Panc1 (cell line): ENCODE measurements at regions not wholly inside any gene's neighbourhood (a gene's known extent, or its start where the extent isn't known, plus 50 kb on each side); places are given as distances from the start of the nearest gene placed in this dataset.

Source experiments
- ATAC-seq: fragments of 200-7000 bp; cut with Tn5 transposase; 2 replicates; pipeline ENCODE4 v1.9.1; 2020; ENCODE audit warnings: mild to moderate bottlenecking, moderate library complexity
- BruUV-seq: library from RNA; stranded (reverse); fragments of 400-500 nt; replicated peaks from 2 replicates; lab custom pipeline; 2021; lab: Mats Ljungman, UMichigan
- CTCF ChIA-PET: fragments of 300-600 bp; sonication (Branson Sonifier 250); formaldehyde crosslinking; loops from one replicate; lab custom pipeline; 2022; ENCODE audit warnings: antibody characterized with exemption; lab: Charles Lee
- POLR2A ChIA-PET: fragments of 300-600 bp; sonication (Branson Sonifier 250); formaldehyde crosslinking; loops from one replicate; lab custom pipeline; 2022; ENCODE audit warnings: antibody characterized with exemption; lab: Charles Lee
- DNase-seq: peaks from one replicate; pipeline ENCODE4 v3.0.0-alpha.2; 2010; ENCODE audit warnings: low read depth, low spot score
- H3K27ac ChIP-seq: 2 replicates; pipeline ENCODE4 v1.5.1; 2011; ENCODE audit warnings: mild to moderate bottlenecking, low read length, inconsistent platforms
- H3K27me3 ChIP-seq: fragments of 200-500 bp; sonication (Bioruptor generic); 2 replicates; pipeline ENCODE4 v1.6.0; 2014; ENCODE audit warnings: low read length, inconsistent platforms; ENCODE audit not compliant: control insufficient read depth, insufficient read depth
- H3K36me3 ChIP-seq: fragments of 200-500 bp; sonication (Bioruptor generic); 2 replicates; pipeline ENCODE4 v1.5.1; 2014; ENCODE audit warnings: inconsistent platforms, mild to moderate bottlenecking, low read length, moderate library complexity; ENCODE audit not compliant: control insufficient read depth, insufficient read depth
- H3K4me1 ChIP-seq: 2 replicates; pipeline ENCODE4 v1.5.1; 2011; ENCODE audit warnings: inconsistent platforms, mild to moderate bottlenecking, low read length, moderate library complexity; ENCODE audit not compliant: control insufficient read depth, insufficient read depth
- H3K4me3 ChIP-seq, 2 experiments: 2 replicates each; pipeline ENCODE4 v1.5.1; 2011 to 2012; ENCODE audit warnings: low read depth in 2 of 2, low read length in 2 of 2, mild to moderate bottlenecking in 2 of 2, inconsistent platforms in 1 of 2, moderate library complexity in 1 of 2
- H3K9me3 ChIP-seq: fragments of 200-500 bp; sonication (Bioruptor generic); 2 replicates; pipeline ENCODE4 v1.5.1; 2014; ENCODE audit warnings: low read depth, mild to moderate bottlenecking, inconsistent platforms, low read length, moderate library complexity; ENCODE audit not compliant: control insufficient read depth, insufficient read depth
- CTCF ChIP-seq: fragments of 450-650 bp; IDR thresholded peaks from 2 replicates; pipeline ENCODE4 v1.5.1; 2017; ENCODE audit warnings: mild to moderate bottlenecking
- POLR2AphosphoS5 ChIP-seq: IDR thresholded peaks from 2 replicates; pipeline ENCODE4 v1.6.1; 2012; ENCODE audit warnings: mild to moderate bottlenecking, low read depth, low read length, moderate library complexity
- REST ChIP-seq, 2 experiments: IDR thresholded peaks; 2 replicates each; pipeline ENCODE4 v1.6.1; 2011 to 2012; ENCODE audit warnings: low read depth in 2 of 2, control low read depth in 1 of 2, low read length in 1 of 2, mild to moderate bottlenecking in 1 of 2, moderate library complexity in 1 of 2; ENCODE audit not compliant: insufficient read depth in 1 of 2
- SIN3A ChIP-seq: IDR thresholded peaks from 2 replicates; pipeline ENCODE4 v1.6.1; 2012; ENCODE audit warnings: low read depth, mild to moderate bottlenecking, low read length, moderate library complexity, borderline replicate concordance; ENCODE audit not compliant: insufficient read depth
- TCF7L2 ChIP-seq: IDR thresholded peaks from 2 replicates; pipeline ENCODE4 v1.6.1; 2011; ENCODE audit warnings: mild to moderate bottlenecking, low read depth, low read length, inconsistent platforms
- in situ Hi-C: cut with HindIII; loops from 2 replicates; pipeline ENCODE4 v1.10.0; 2016; ENCODE audit warnings: low sequenced_read_pairs, low pct_unique_long_range_greater_than_20kb
- intact Hi-C: fragments of 100-400 bp; cut with micrococcal nuclease; formaldehyde crosslinking; loops from one replicate; pipeline ENCODE4 v1.10.0; 2022; ENCODE audit not compliant: unreplicated experiment

- Histone ChIP-seq H3K4me1 (no peaks in the 10 kb centered on the region), H3K27ac (no peak overlapping the region), H3K9me3 (no peaks in the 10 kb centered on the region), H3K36me3 (no peaks in the 10 kb centered on the region), H3K4me3 (no peak overlapping the region), H3K27me3 (no peaks in the 10 kb centered on the region)
- BruUV-seq, result no TSS peak
- intact Hi-C loops (no loop called here), in situ Hi-C loops (no loop called here)
- DNase-seq (no peak), ATAC-seq (no peak)
- CTCF ChIA-PET, result no interaction called here
- TF ChIP-seq REST (IDR thresholded peaks at IDR 0.05; ENCODE audit: insufficient read depth in 1 of 2, low read depth in 2 of 2, low read length in 1 of 2) (no peak), SIN3A (no peak), CTCF (no peak), TCF7L2 (no peak), POLR2AphosphoS5 (no peak)
- POLR2A ChIA-PET, result no interaction called here
Observed at GRCh38 chr1:60665311-60665710, 417.1 kb upstream of the NFIA start.

DNA sequence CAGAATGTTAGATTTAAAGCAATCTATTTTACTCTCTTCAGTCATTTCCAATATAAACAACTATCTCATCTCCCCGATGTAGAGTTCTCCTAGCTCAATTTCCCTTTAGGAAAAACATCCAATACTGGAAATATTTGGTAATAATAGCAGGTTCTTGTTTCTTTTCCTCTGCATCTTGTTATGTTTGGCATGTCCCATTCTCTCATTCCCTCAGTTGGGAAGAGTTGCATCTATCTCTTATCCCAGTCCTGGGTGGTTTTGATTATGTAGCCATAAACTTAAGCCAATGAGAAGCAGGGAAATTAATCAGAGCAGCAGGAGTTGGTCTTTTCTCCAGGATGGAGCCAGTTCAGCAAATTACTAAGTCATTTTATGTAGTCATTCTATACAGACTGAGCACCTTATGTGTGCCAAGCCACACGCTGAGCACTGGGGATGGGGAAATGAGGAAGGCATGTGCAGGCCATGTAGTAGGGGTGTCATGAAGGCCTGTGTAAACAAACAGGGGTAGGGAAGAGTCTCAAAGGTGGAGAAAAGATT is 418.2 kb upstream of the NFIA start:
- no peak for ATAC-seq

More for the DNA sequence above, 418.2 kb upstream of the NFIA start:
- no peak for TF ChIP-seq SIN3A
- no peak for TF ChIP-seq CTCF
- no peak for TF ChIP-seq REST (IDR thresholded peaks at IDR 0.05; ENCODE audit: insufficient read depth in 1 of 2, low read depth in 2 of 2, low read length in 1 of 2)
- TF ChIP-seq POLR2AphosphoS5, result no peak
- no peak for TF ChIP-seq TCF7L2
- intact Hi-C loops (no loop called here), in situ Hi-C loops (no loop called here)
- Histone ChIP-seq H3K27ac (no peak overlapping the region), H3K9me3 (no peaks in the 10 kb centered on the region), H3K4me3 (no peak overlapping the region), H3K27me3 (no peaks in the 10 kb centered on the region), H3K36me3 (no peaks in the 10 kb centered on the region), H3K4me1 (no peaks in the 10 kb centered on the region)
- ChIA-PET POLR2A (no interaction called here), CTCF (no interaction called here)
- BruUV-seq, result no TSS peak
- DNase-seq, result no peak
